ENCODE measurements at regions not wholly inside any gene's neighbourhood (a gene's known extent, or its start where the extent isn't known, plus 50 kb on each side); places are given as distances from the start of the nearest gene placed in this dataset.

- no peak for TF ChIP-seq CTCF (IDR thresholded peaks at IDR 0.05)
- TF ChIP-seq EZH2 (IDR thresholded peaks at IDR 0.05), result no peak
- TF ChIP-seq EZH2phosphoT487 (IDR thresholded peaks at IDR 0.05), result no peak
Observed at GRCh38 chr1:191707288-191707687, 451.0 kb upstream of the RGS18 start.
